ENCODE measurements at regions not wholly inside any gene's neighbourhood (a gene's known extent, or its start where the extent isn't known, plus 50 kb on each side); places are given as distances from the start of the nearest gene placed in this dataset.

- TF ChIP-seq POLR2A (IDR thresholded peaks at IDR 0.05) (no peak), CTCF (IDR thresholded peaks at IDR 0.05) (no peak)
- 28 to 38% methylated on average over 2 of the region's 2 CpGs for WGBS, 2 donors
Measured at GRCh38 chr3:95351158-95351557, 1288.3 kb downstream of the NSUN3 start.

GRCh38 chr3:95352471-95352870 is 1289.6 kb downstream of the NSUN3 start:
- no peaks in the 10 kb centered on the region for H3K27me3 ChIP-seq
- no peaks in the 10 kb centered on the region for H3K36me3 ChIP-seq
- 56 to 71% methylated on average over 1 of the region's 1 CpG for WGBS, 2 donors
- H3K4me1 ChIP-seq: peaks cover 0 to 5% of the 10 kb centered on the region in 2 donors
- intact Hi-C loops (cut with DNase I): no loop called here
- H3K4me3 ChIP-seq (replicated peaks in 1 of 3): no peak overlapping the region
- TF ChIP-seq POLR2A (IDR thresholded peaks at IDR 0.05) (no peak), CTCF (IDR thresholded peaks at IDR 0.05) (no peak)
- no peaks in the 10 kb centered on the region for H3K9me3 ChIP-seq
- no peak overlapping the region for H3K27ac ChIP-seq
- no peak for DNase-seq

More at GRCh38 chr3:95351158-95351557, 1288.3 kb downstream of the NSUN3 start:
- intact Hi-C loops (cut with DNase I): no loop called here
- Histone ChIP-seq H3K4me1 (peaks cover 0 to 5% of the 10 kb centered on the region in 2 donors), H3K27me3 (no peaks in the 10 kb centered on the region), H3K9me3 (no peaks in the 10 kb centered on the region), H3K36me3 (no peaks in the 10 kb centered on the region), H3K27ac (no peak overlapping the region), H3K4me3 (replicated peaks in 1 of 3) (no peak overlapping the region)
- no peak for DNase-seq

GRCh38 chr3:95354489-95354888 is 1291.6 kb downstream of the NSUN3 start:
- WGBS, 2 donors: 82 to 85% methylated on average over 2 of the region's 2 CpGs

GRCh38 chr3:95356764-95357501 is 1294.1 kb downstream of the NSUN3 start:
- no peak overlapping the region for H3K27ac ChIP-seq
- intact Hi-C loops (cut with DNase I): no loop called here
- H3K27me3 ChIP-seq: no peaks in the 10 kb centered on the region
- H3K36me3 ChIP-seq: no peaks in the 10 kb centered on the region
- H3K4me1 ChIP-seq: no peaks in the 10 kb centered on the region
- TF ChIP-seq CTCF (IDR thresholded peaks at IDR 0.05) (no peak), POLR2A (IDR thresholded peaks at IDR 0.05) (no peak)
- no peak overlapping the region for H3K4me3 ChIP-seq (replicated peaks in 1 of 3)
- WGBS, 2 donors: 91% methylated on average over 11 of the region's 11 CpGs
- H3K9me3 ChIP-seq: no peaks in the 10 kb centered on the region
- no peak for DNase-seq

More at GRCh38 chr3:95354489-95354888, 1291.6 kb downstream of the NSUN3 start:
- Histone ChIP-seq H3K4me3 (replicated peaks in 1 of 3) (no peak overlapping the region), H3K27me3 (no peaks in the 10 kb centered on the region), H3K27ac (no peak overlapping the region), H3K36me3 (no peaks in the 10 kb centered on the region), H3K9me3 (no peaks in the 10 kb centered on the region), H3K4me1 (peaks cover 0 to 5% of the 10 kb centered on the region in 2 donors)
- no peak for DNase-seq
- intact Hi-C loops (cut with DNase I): no loop called here
- TF ChIP-seq CTCF (IDR thresholded peaks at IDR 0.05) (no peak), POLR2A (IDR thresholded peaks at IDR 0.05) (no peak)

GRCh38 chr3:95387242-95388021 is 1324.6 kb downstream of the NSUN3 start:
- Histone ChIP-seq H3K4me1 (no peaks in the 10 kb centered on the region), H3K4me3 (replicated peaks in 1 of 3) (no peak overlapping the region), H3K27me3 (no peaks in the 10 kb centered on the region), H3K36me3 (no peaks in the 10 kb centered on the region), H3K9me3 (no peaks in the 10 kb centered on the region), H3K27ac (no peak overlapping the region)
- TF ChIP-seq CTCF (IDR thresholded peaks at IDR 0.05) (no peak), POLR2A (IDR thresholded peaks at IDR 0.05) (no peak)
- intact Hi-C loops (cut with DNase I): no loop called here
- WGBS, 2 donors: 82 to 86% methylated on average over 6 of the region's 6 CpGs
- no peak for DNase-seq
